DOHH2 (cell line): ENCODE measurements at regions not wholly inside any gene's neighbourhood (a gene's known extent, or its start where the extent isn't known, plus 50 kb on each side); places are given as distances from the start of the nearest gene placed in this dataset.

Source experiments
- H3F3A ChIP-seq: fragments of 200-600 bp; sonication (generic), shearing (Covaris generic); 2 replicates; pipeline ENCODE4 v1.6.0; 2016; ENCODE audit warnings: antibody characterized with exemption, mild to moderate bottlenecking; ENCODE audit not compliant: control insufficient read depth, insufficient read depth
- H3K27ac ChIP-seq: fragments of 200-600 bp; sonication (generic); 2 replicates; pipeline ENCODE4 v1.5.1; 2014; ENCODE audit warnings: low read depth, mild to moderate bottlenecking, low read length, moderate library complexity
- H3K27me3 ChIP-seq: fragments of 200-600 bp; sonication (generic); 2 replicates; pipeline ENCODE4 v1.6.1; 2014; ENCODE audit warnings: mild to moderate bottlenecking, low read length, mixed read lengths; ENCODE audit not compliant: control insufficient read depth
- H3K36me3 ChIP-seq: fragments of 200-600 bp; sonication (generic); 2 replicates; pipeline ENCODE4 v1.6.1; 2014; ENCODE audit warnings: mild to moderate bottlenecking, low read length, moderate library complexity, mixed read lengths; ENCODE audit not compliant: control insufficient read depth
- H3K4me1 ChIP-seq: fragments of 200-600 bp; sonication (generic); 2 replicates; pipeline ENCODE4 v1.6.1; 2014; ENCODE audit warnings: mild to moderate bottlenecking, low read length, mixed read lengths; ENCODE audit not compliant: control insufficient read depth
- H3K4me2 ChIP-seq: fragments of 200-600 bp; sonication (generic); 2 replicates; pipeline ENCODE4 v1.6.0; 2014; ENCODE audit warnings: mild to moderate bottlenecking, low read length, moderate library complexity
- H3K4me3 ChIP-seq: fragments of 200-600 bp; sonication (generic); 2 replicates; pipeline ENCODE4 v1.5.1; 2014; ENCODE audit warnings: mild to moderate bottlenecking, low read length, mixed read lengths
- H3K79me2 ChIP-seq: fragments of 200-600 bp; sonication (generic); 2 replicates; pipeline ENCODE4 v1.6.1; 2014; ENCODE audit warnings: mild to moderate bottlenecking, low read length, mixed read lengths; ENCODE audit not compliant: control insufficient read depth
- H3K9me2 ChIP-seq: fragments of 200-600 bp; sonication (generic); replicated peaks from 2 replicates; pipeline ENCODE4 v1.6.1; 2014; ENCODE audit warnings: mild to moderate bottlenecking, low read length, mixed read lengths; ENCODE audit not compliant: control insufficient read depth
- H3K9me3 ChIP-seq: fragments of 200-600 bp; sonication (generic); 2 replicates; pipeline ENCODE4 v1.6.1; 2014; ENCODE audit warnings: antibody characterized with exemption, low read length, mixed read lengths; ENCODE audit not compliant: control insufficient read depth, insufficient read depth
- H4K20me1 ChIP-seq: fragments of 200-600 bp; sonication (generic); 2 replicates; pipeline ENCODE4 v1.6.0; 2014; ENCODE audit warnings: low read depth, mild to moderate bottlenecking, antibody characterized with exemption, low read length, moderate library complexity; ENCODE audit not compliant: control insufficient read depth, insufficient read depth
- CTCF ChIP-seq: fragments of 200-600 bp; sonication (generic); IDR thresholded peaks from one replicate; pipeline ENCODE4 v1.5.1; 2014; ENCODE audit warnings: antibody characterized with exemption, mild to moderate bottlenecking, low read depth, low read length; ENCODE audit not compliant: poor library complexity, severe bottlenecking
- EZH2phosphoT487 ChIP-seq: fragments of 200-600 bp; sonication (generic); IDR thresholded peaks from 2 replicates; pipeline ENCODE4 v1.6.1; 2017; ENCODE audit warnings: borderline replicate concordance, mild to moderate bottlenecking, antibody characterized with exemption, low read length, moderate library complexity, mixed read lengths

- H3F3A ChIP-seq = no peaks in the 10 kb centered on the region
- H4K20me1 ChIP-seq = no peaks in the 10 kb centered on the region
- no peaks in the 10 kb centered on the region for H3K36me3 ChIP-seq
- H3K79me2 ChIP-seq = no peaks in the 10 kb centered on the region
- no peaks in the 10 kb centered on the region for H3K9me2 ChIP-seq
- H3K27ac ChIP-seq = no peak overlapping the region
- no peaks in the 10 kb centered on the region for H3K9me3 ChIP-seq
- no peaks in the 10 kb centered on the region for H3K4me1 ChIP-seq
- no peak overlapping the region for H3K4me2 ChIP-seq
- H3K27me3 ChIP-seq = no peaks in the 10 kb centered on the region
- H3K4me3 ChIP-seq = no peak overlapping the region
- no peak for TF ChIP-seq CTCF
- no peak for TF ChIP-seq EZH2phosphoT487
These were observed 1904.9 kb downstream of the PCDH7 start for GRCh38 chr4:32624943-32625603.

GRCh38 chr4:32625687-32626337, 1905.6 kb downstream of the PCDH7 start:
- Histone ChIP-seq H3K79me2 (no peaks in the 10 kb centered on the region), H3F3A (no peaks in the 10 kb centered on the region), H3K4me3 (no peak overlapping the region), H3K4me1 (no peaks in the 10 kb centered on the region), H4K20me1 (no peaks in the 10 kb centered on the region), H3K27ac (no peak overlapping the region), H3K9me3 (no peaks in the 10 kb centered on the region), H3K27me3 (no peaks in the 10 kb centered on the region), H3K36me3 (no peaks in the 10 kb centered on the region), H3K4me2 (no peak overlapping the region), H3K9me2 (no peaks in the 10 kb centered on the region)
- TF ChIP-seq CTCF = no peak
- TF ChIP-seq EZH2phosphoT487 = no peak

- no peaks in the 10 kb centered on the region for H3K27me3 ChIP-seq
- no peaks in the 10 kb centered on the region for H3F3A ChIP-seq
- no peaks in the 10 kb centered on the region for H3K36me3 ChIP-seq
- no peaks in the 10 kb centered on the region for H3K4me1 ChIP-seq
- H3K4me2 ChIP-seq = no peak overlapping the region
- TF ChIP-seq CTCF (no peak), EZH2phosphoT487 (no peak)
- H4K20me1 ChIP-seq = no peaks in the 10 kb centered on the region
- no peaks in the 10 kb centered on the region for H3K9me2 ChIP-seq
- no peaks in the 10 kb centered on the region for H3K79me2 ChIP-seq
- H3K4me3 ChIP-seq = no peak overlapping the region
- no peak overlapping the region for H3K27ac ChIP-seq
- H3K9me3 ChIP-seq = no peaks in the 10 kb centered on the region
These were observed 1911.7 kb downstream of the PCDH7 start for GRCh38 chr4:32631831-32632230.
